LNCaP clone FGC (cell line): ENCODE measurements at regions not wholly inside any gene's neighbourhood (a gene's known extent, or its start where the extent isn't known, plus 50 kb on each side); places are given as distances from the start of the nearest gene placed in this dataset.

Experiments used
- DNase-seq: peaks from one replicate; pipeline ENCODE4 v3.0.0-alpha.2; 2011; ENCODE audit warnings: low read depth
- H3K4me3 ChIP-seq: 2 replicates; pipeline ENCODE4 v1.5.1; 2011; ENCODE audit warnings: mild to moderate bottlenecking, low read depth, low read length, control low read depth
- TF ChIP-seq, protein P1 (sequence below): IDR thresholded peaks from 2 replicates; pipeline ENCODE4 v1.5.1; 2012; ENCODE audit warnings: mild to moderate bottlenecking; ENCODE audit not compliant: control insufficient read depth, insufficient read depth; ENCODE audit errors: extremely low read depth

DNA sequence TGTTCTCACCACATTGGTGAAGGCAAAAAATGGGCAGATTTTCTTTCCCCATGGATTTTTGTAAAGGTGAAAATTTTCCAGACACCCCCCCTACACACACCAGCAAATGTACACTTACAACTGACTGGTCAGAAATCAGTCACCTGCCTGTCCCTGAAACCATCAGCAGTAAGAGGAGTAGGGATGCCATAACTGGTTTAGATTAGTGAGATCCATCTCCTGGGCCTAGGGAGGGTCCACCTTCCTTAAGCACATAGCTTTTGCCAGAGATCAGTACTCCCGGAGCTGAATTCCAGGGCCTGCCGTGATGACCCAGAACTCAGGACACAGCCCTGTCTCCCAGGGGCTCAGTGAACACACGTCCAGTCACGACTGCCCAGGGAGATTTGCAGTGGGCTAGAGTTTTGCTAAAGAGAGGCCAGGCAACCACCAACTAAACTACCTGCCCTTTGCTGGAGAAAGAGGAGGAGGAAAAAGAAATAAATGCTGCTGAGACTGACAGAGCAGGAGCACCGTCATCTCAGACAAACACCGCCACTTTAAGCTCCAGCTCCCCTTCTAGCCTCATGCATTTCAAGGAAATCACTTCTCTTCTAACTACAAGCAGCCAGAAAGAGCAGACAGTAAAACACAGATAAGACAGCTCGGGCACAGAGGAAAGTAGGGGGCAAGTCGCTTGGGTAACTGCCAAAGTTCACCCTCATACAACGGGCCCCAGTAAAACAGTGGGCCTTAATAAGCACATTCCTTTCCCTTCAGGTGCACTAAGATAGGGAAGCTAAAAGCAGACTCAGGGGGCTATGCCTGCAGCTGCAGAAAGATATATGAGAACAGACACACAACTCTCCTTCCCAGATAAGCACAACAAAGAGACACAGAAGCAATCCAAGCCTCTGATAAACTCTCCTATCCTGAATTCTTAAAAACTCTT lies 82.6 kb upstream of the SPTLC3 start:
- no peak for DNase-seq
- TF ChIP-seq, protein P1, sequence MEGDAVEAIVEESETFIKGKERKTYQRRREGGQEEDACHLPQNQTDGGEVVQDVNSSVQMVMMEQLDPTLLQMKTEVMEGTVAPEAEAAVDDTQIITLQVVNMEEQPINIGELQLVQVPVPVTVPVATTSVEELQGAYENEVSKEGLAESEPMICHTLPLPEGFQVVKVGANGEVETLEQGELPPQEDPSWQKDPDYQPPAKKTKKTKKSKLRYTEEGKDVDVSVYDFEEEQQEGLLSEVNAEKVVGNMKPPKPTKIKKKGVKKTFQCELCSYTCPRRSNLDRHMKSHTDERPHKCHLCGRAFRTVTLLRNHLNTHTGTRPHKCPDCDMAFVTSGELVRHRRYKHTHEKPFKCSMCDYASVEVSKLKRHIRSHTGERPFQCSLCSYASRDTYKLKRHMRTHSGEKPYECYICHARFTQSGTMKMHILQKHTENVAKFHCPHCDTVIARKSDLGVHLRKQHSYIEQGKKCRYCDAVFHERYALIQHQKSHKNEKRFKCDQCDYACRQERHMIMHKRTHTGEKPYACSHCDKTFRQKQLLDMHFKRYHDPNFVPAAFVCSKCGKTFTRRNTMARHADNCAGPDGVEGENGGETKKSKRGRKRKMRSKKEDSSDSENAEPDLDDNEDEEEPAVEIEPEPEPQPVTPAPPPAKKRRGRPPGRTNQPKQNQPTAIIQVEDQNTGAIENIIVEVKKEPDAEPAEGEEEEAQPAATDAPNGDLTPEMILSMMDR: no peak
- H3K4me3 ChIP-seq: no peak overlapping the region

- DNase-seq: no peak
- TF ChIP-seq, protein P1: no peak
These were observed 81.3 kb upstream of the SPTLC3 start for GRCh38 chr20:12927489-12927888.

GRCh38 chr20:12928358-12928754 lies 80.4 kb upstream of the SPTLC3 start:
- DNase-seq: no peak
- TF ChIP-seq, protein P1: no peak
- H3K4me3 ChIP-seq: no peak overlapping the region

More at GRCh38 chr20:12927489-12927888, 81.3 kb upstream of the SPTLC3 start:
- H3K4me3 ChIP-seq: no peak overlapping the region

GRCh38 chr20:12928755-12929401 lies 79.9 kb upstream of the SPTLC3 start:
- no peak for DNase-seq

GRCh38 chr20:12936020-12936419 lies 72.8 kb upstream of the SPTLC3 start:
- no peak for DNase-seq
- no peak overlapping the region for H3K4me3 ChIP-seq
- TF ChIP-seq, protein P1: no peak

More at GRCh38 chr20:12928755-12929401, 79.9 kb upstream of the SPTLC3 start:
- no peak overlapping the region for H3K4me3 ChIP-seq
- TF ChIP-seq, protein P1: no peak

GRCh38 chr20:12936524-12936923 lies 72.2 kb upstream of the SPTLC3 start:
- no peak overlapping the region for H3K4me3 ChIP-seq
- TF ChIP-seq, protein P1: no peak
- DNase-seq: no peak
